ENCODE measurements at regions not wholly inside any gene's neighbourhood (a gene's known extent, or its start where the extent isn't known, plus 50 kb on each side); places are given as distances from the start of the nearest gene placed in this dataset.

GRCh38 chrX:28158019-28158777, 176.9 kb upstream of the DCAF8L1 start:
- TF ChIP-seq JUND (IDR thresholded peaks at IDR 0.05; ENCODE audit: low read depth, low read length) (no peak), NFYB (IDR thresholded peaks at IDR 0.05; ENCODE audit: insufficient read depth, low read depth, low read length) (no peak), SMC3 (IDR thresholded peaks at IDR 0.05; ENCODE audit: borderline replicate concordance, low read length) (no peak), E2F4 (IDR thresholded peaks at IDR 0.05; ENCODE audit: low read depth, low read length) (no peak)

Measured in GM12878 (cell line).